Spleen (tissue), 7 donors: ENCODE measurements at regions not wholly inside any gene's neighbourhood (a gene's known extent, or its start where the extent isn't known, plus 50 kb on each side); places are given as distances from the start of the nearest gene placed in this dataset.

Experiments
- CTCF ChIP-seq, 11 experiments: fragments of 200-600 bp in 7 of 11; fragments of 450-650 bp in 4 of 11; sonication (generic) in 4 of 11; IDR thresholded peaks in 8 of 11; conservative IDR thresholded peaks in 3 of 11; 1 replicate in 7 of 11; 2 replicates in 4 of 11; pipeline versions ENCODE4 v1.4.0 to v1.8.0; 2016 to 2021; ENCODE audit warnings: antibody characterized with exemption in 11 of 11, inconsistent platforms in 4 of 11, mild to moderate bottlenecking in 1 of 11
- POLR2A ChIP-seq, 3 donors: fragments of 450-650 bp; IDR thresholded peaks; one replicate each; pipeline ENCODE4 v1.5.1; 2017; ENCODE audit warnings: antibody characterized with exemption in 3 of 3, mild to moderate bottlenecking in 1 of 3
- POLR2AphosphoS5 ChIP-seq, 3 donors: sonication (generic); formaldehyde crosslinking; IDR thresholded peaks; one replicate each; pipeline ENCODE4 v1.5.1; 2017; ENCODE audit warnings: antibody characterized with exemption in 3 of 3
- donor health status: DM: no; HTN: no; CAD: no; lungs with moderate emphysema.
- donor health status: DM: no; HTN: no; CAD: no.
- donor health status: DM: no; HTN: no; CAD: no.

GRCh38 chr6:890201-890600 is 197.3 kb upstream of the EXOC2 start:
- TF ChIP-seq POLR2A (IDR thresholded peaks at IDR 0.05) (no peak), CTCF (IDR thresholded peaks at IDR 0.05 in 8 of 11, conservative IDR thresholded peaks at IDR 0.05 in 3 of 11) (no peak), POLR2AphosphoS5 (IDR thresholded peaks at IDR 0.05) (no peak)
